Esophagus muscularis mucosa (tissue), 4 donors: ENCODE measurements at regions not wholly inside any gene's neighbourhood (a gene's known extent, or its start where the extent isn't known, plus 50 kb on each side); places are given as distances from the start of the nearest gene placed in this dataset.
"Not testable (repeated sequence)": the region's sequence is repeated elsewhere in the genome, so short reads cannot be mapped to it uniquely, and the experiment has no call there.

Source experiments
- EP300 ChIP-seq: sonication (generic); formaldehyde crosslinking; IDR thresholded peaks from one replicate; pipeline ENCODE4 v1.6.1; 2017; ENCODE audit warnings: antibody characterized with exemption
- POLR2A ChIP-seq: fragments of 450-650 bp; IDR thresholded peaks from one replicate; pipeline ENCODE4 v1.6.1; 2017; ENCODE audit warnings: antibody characterized with exemption, moderate library complexity, mild to moderate bottlenecking, low read depth
- TF ChIP-seq, protein P1 (sequence below), 3 experiments: fragments of 200-600 bp in 2 of 3; fragments of 450-650 bp in 1 of 3; sonication (generic) in 2 of 3; IDR thresholded peaks; one replicate each; pipeline ENCODE4 v1.5.1; 2017 to 2019; ENCODE audit warnings: antibody characterized with exemption in 3 of 3, mild to moderate bottlenecking in 2 of 3, moderate library complexity in 1 of 3

DNA sequence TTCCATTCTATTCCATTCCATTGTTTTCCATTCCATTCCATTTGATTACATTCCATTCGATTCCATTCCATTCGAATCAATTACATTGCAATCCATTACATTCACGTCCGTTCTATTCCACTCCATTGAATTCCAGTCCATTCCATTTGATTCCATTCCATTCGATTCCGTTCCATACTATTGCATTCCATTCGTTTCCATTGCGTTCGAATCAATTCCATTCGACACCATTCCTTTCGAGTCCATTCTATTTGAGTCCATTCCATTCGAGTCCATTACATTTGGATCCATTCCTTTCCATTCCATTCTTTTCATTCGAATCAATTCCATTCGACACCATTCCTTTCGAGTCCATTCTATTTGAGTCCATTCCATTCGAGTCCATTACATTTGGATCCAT, 1122.9 kb downstream of the RPIA start:
- not testable (repeated sequence) for TF ChIP-seq POLR2A, EP300
- TF ChIP-seq, protein P1, sequence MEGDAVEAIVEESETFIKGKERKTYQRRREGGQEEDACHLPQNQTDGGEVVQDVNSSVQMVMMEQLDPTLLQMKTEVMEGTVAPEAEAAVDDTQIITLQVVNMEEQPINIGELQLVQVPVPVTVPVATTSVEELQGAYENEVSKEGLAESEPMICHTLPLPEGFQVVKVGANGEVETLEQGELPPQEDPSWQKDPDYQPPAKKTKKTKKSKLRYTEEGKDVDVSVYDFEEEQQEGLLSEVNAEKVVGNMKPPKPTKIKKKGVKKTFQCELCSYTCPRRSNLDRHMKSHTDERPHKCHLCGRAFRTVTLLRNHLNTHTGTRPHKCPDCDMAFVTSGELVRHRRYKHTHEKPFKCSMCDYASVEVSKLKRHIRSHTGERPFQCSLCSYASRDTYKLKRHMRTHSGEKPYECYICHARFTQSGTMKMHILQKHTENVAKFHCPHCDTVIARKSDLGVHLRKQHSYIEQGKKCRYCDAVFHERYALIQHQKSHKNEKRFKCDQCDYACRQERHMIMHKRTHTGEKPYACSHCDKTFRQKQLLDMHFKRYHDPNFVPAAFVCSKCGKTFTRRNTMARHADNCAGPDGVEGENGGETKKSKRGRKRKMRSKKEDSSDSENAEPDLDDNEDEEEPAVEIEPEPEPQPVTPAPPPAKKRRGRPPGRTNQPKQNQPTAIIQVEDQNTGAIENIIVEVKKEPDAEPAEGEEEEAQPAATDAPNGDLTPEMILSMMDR (IDR thresholded peaks at IDR 0.05) = not testable (repeated sequence)
